Retinal pigment epithelial cell (primary cell): ENCODE measurements at regions not wholly inside any gene's neighbourhood (a gene's known extent, or its start where the extent isn't known, plus 50 kb on each side); places are given as distances from the start of the nearest gene placed in this dataset.

Source experiments
- DNase-seq: peaks from one replicate; pipeline ENCODE4 v3.0.0-alpha.2; 2010; ENCODE audit warnings: low read depth
- H3K4me3 ChIP-seq: 2 replicates; pipeline ENCODE4 v1.5.1; 2011; ENCODE audit warnings: mild to moderate bottlenecking, low read length, control low read depth, moderate library complexity
- CTCF ChIP-seq: conservative IDR thresholded peaks from 2 replicates; pipeline ENCODE4 v1.5.1; 2011; ENCODE audit warnings: low read depth, low read length, control low read depth, inconsistent platforms

- no peak overlapping the region for H3K4me3 ChIP-seq
- no peak for TF ChIP-seq CTCF
- no peak for DNase-seq
Measured at GRCh38 chr12:43638806-43639205, 86.8 kb upstream of the ADAMTS20 start.

- no peak overlapping the region for H3K4me3 ChIP-seq
- peak; percentile 56 for DNase-seq
- TF ChIP-seq CTCF = no peak
Measured at GRCh38 chr12:43636725-43637463, 84.9 kb upstream of the ADAMTS20 start.

GRCh38 chr12:43621262-43621661, 69.3 kb upstream of the ADAMTS20 start:
- H3K4me3 ChIP-seq = no peak overlapping the region
- TF ChIP-seq CTCF = no peak
- no peak for DNase-seq

DNA sequence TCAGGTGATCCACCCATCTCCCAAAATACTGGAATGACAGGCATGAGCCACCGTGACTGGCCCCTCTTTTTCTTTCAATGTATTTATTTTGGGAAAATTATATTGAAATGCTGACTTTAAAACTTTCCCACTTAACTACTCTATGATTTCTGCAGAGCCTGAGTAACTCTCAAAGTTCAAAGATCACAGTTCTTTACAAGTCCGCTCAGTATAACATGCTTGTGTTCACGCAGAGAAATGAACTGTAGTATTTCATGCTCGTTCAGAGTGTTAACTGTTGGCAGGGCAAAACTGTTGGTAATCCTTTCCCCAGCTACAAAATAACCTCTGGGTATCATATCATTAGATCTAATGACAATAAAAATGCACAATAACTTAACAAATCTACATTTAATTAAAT, 50.7 kb upstream of the ADAMTS20 start:
- no peak for DNase-seq
- TF ChIP-seq CTCF = no peak

More for the DNA sequence above, 50.7 kb upstream of the ADAMTS20 start:
- H3K4me3 ChIP-seq = no peak overlapping the region
